C1 segment of cervical spinal cord (tissue), 14 donors: ENCODE measurements at regions not wholly inside any gene's neighbourhood (a gene's known extent, or its start where the extent isn't known, plus 50 kb on each side); places are given as distances from the start of the nearest gene placed in this dataset.
A peak's percentile ranks its signal among the peaks of the same experiment; 100 is the strongest.
"Not testable (repeated sequence)": the region's sequence is repeated elsewhere in the genome, so short reads cannot be mapped to it uniquely, and the experiment has no call there.

Experiments
- DNase-seq, 14 donors: peaks; one replicate each; lab custom pipeline; 2025; lab: John Stamatoyannopoulos, UW

GRCh38 chr2:57493966-57494365 lies 552.6 kb upstream of the VRK2 start:
- not testable (repeated sequence) for DNase-seq

DNA sequence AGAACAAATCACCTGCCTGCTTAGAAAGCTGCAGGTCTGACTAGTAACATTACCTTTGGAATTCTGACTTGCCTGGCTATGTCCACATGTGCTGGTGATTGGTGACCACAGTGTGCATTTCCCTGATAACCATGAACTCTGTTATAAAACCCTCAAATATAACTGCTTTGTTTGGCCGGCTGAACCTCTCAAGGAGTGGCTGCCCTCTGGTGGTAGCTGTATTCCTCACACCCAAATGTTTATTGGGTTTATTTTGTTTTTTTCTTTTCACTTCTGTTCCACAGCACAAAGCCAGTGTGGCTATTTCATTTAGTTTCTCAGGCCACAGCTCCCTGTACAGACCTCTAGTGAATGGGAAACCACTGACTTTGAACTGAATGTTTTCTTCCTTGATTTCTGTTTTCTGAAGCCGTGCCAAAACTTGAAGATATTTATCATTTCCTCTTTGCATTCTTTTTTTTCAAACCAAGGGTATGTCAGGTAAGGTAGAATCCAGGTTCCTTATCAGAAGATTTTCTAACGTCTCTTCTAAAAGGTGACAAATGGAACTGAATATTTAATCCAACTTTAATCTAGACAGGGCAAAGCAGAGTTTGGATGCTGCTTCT lies 549.0 kb upstream of the VRK2 start:
- peak in 6 of 14 donors; percentile 0 to 21 (median 5) for DNase-seq

GRCh38 chr2:57504787-57505186 lies 541.8 kb upstream of the VRK2 start:
- no peak for DNase-seq

- no peak for DNase-seq
Observed at GRCh38 chr2:57509189-57509588, 537.4 kb upstream of the VRK2 start.

GRCh38 chr2:57510704-57511103 lies 535.9 kb upstream of the VRK2 start:
- no peak for DNase-seq

DNA sequence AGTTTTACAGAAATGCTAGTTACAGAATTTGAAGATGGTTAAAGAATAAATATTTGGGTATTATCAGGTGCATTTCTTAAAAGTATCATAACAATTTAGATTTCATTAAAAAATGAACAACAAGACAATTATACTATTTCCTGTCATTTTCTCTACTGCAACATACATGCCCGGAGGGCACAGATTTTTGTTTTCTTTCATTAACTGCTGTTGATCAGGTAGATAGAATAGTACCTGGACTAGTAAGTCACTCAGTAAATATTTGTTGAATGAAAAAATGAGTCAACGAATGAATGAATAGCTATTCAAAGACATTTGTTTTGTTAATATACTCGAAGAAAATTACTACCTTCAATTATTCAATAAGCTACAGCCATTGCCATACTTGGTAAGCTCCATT lies 531.2 kb upstream of the VRK2 start:
- DNase-seq: no peak

GRCh38 chr2:57516698-57517340 lies 529.8 kb upstream of the VRK2 start:
- DNase-seq: peak in 1 of 14 donors; percentile 4

DNA sequence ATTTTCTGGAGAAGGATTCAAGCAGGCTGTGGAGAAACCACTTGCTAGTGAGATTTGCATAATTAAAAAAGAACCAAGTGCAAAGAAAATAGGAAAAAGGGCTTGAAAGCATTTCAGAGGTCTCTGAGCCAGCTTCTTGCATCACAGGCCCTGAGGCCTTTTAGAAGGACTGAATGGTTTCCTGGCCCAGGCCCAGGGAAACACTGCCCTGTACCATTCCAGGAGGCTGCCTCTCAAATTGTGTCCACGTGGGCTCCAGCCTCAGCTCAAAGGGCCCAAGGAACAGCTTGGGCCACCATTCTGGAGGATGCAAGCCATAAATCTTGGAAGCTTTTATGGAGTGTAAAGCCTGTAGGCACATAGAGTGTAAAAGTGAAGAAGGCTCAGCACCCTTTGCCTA lies 523.3 kb upstream of the VRK2 start:
- DNase-seq: no peak

GRCh38 chr2:57527685-57528084 lies 518.9 kb upstream of the VRK2 start:
- no peak for DNase-seq

DNA sequence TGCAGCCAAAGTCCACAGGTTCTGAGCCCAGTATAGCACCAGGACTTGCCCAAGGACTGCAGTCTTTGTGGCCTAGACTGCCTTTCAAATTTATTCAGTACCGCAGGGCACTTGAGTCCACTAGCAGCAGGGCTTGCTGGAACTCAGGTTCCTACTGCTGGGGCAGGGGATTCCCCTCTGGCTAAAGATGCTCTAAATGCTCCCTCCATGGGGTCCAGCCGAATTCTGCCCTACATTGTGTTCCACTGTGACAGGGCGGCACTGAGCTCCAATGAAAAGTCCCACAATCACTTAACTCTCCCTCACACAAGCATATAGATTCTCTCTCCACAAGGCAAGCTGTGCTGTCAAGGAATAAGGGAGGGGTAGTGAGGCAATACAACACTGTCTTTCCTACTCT lies 518.1 kb upstream of the VRK2 start:
- no peak for DNase-seq

- no peak for DNase-seq
Observed at GRCh38 chr2:57534358-57534757, 512.2 kb upstream of the VRK2 start.

- no peak for DNase-seq
Observed at GRCh38 chr2:57536535-57537231, 509.9 kb upstream of the VRK2 start.

GRCh38 chr2:57539761-57540160 lies 506.8 kb upstream of the VRK2 start:
- DNase-seq: no peak

DNA sequence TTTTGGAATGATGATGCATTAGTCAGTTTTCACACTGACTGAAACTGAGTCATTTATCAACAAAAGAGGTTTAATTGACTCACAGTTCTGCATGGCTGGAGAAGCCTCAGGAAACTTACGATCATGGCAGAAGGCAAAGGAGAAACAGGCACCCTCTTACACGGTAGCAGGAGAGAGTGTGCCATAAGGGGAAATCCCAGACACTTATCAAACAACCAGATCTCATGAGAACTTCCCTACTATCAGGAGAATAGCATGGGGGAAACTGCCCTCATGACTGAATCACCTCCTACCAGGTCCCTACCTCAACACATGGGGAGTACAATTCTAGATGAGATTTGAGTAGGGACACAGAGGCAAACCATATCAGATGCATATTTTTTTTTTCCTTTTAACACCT lies 504.5 kb upstream of the VRK2 start:
- DNase-seq: no peak

GRCh38 chr2:57543211-57543610 lies 503.4 kb upstream of the VRK2 start:
- DNase-seq: no peak

DNA sequence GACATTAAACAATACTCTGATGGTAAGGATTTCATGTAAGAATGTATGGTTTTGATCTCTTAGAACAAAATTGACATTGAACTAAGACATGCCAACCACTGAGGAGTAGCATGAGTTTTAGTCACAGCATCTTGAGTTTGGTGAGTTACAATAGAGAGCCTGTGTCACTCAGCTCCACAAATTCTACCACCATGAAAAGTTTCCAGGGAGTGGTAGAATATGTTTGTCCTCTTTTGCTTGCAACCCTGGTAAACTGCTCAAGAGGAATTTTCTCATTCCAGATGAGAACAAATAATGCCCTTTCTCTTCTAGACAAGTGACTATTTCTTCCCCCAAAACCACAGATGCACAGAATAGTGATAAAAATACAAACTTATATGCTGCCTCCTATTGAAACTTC lies 502.0 kb upstream of the VRK2 start:
- no peak for DNase-seq

GRCh38 chr2:57546478-57546877 lies 500.1 kb upstream of the VRK2 start:
- DNase-seq: no peak

DNA sequence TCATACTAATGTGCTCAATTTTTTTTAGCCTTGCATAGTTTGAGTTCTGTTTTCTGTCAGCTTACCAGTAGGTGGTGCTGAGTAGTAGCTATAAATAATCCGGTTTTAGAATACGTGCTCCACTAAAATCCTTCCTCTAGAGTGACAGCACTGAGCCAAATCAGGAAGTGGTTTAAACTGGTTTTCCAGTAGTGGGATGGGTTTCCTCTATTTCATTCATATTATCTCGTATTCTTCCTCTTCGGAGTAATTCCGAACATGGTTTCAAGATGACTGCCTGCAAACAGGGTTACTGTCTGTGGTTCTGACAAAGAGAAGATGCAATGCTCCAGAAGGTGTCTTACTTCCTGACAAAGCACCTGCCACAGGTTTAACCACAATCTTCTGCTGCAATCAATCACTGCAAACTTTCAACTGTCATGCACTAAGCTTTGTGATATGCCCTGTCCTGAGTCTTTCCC lies 496.9 kb upstream of the VRK2 start:
- no peak for DNase-seq

DNA sequence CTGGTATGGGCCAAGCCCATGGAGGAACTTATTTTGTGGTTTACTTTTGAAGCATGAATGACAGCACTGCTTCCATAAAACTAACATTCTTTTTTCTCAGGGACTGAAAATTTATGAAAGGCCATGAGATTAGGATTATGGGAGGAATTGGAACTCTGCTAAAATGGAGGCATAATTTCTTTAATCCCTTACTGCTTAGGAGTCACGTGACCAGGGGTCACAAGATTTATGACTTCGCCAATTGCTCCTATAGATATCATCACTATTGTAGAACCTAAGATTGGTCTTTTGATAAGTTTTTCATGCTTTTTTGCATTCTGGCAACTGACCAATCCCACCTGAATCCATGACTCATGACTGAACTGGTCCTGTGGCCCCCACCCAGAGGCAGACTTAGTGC lies 495.7 kb upstream of the VRK2 start:
- no peak for DNase-seq

DNA sequence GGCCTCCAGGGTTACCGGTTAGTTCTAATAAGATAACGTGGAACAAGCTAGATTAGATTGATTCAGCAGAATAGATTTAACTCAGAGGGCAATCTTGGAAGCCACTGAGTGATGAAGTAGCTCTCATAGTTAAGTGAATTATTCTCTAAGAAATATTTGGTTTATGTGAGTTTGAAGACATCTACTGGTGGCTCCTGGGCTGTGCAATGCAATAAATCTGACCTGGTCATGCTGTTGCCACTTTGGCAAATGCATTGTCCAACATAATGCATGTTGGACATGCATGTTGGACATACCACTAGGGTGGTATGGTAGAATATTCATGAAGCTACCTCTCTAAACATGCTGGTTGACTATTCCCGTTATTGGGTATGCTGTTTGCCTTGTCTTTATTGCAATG lies 493.7 kb upstream of the VRK2 start:
- no peak for DNase-seq

DNA sequence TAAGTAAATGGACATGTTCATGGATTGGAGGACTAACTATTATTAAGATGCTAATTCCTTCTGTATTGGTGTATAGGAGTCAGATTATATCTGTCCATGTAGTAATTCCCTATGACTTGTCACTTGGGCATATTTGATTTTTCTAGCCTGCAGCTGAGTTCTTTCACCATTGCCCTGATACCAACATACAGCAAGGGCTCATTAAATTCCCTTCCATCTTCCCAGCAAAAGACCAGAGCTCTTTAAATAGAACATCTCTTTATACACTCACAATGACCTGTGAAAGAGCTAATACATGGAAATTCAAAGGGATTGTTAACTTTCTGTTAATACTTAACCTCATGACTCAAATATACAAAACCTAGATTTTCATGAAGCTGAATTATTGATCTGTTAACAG lies 492.3 kb upstream of the VRK2 start:
- DNase-seq: no peak

DNA sequence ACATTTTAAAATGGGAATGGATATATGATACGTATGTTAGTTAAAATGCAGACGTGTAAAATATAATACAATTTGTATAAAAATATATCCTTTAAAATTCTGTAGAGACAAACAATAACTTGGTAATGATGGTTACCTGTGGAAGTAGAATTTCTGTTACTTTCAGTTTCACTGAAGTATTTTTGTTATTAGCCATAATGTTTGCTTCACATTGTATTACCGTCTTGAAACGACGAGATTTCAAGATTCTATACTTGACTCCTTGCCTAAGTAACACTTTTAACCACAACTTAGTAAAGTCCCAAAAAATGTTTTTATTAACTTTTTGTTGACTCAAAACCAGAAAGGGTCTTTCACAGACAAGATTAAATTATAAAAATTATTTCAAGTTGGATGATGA lies 488.3 kb upstream of the VRK2 start:
- DNase-seq: no peak

- DNase-seq: no peak
Observed at GRCh38 chr2:57562495-57562894, 484.1 kb upstream of the VRK2 start.
